Femur (tissue), 1 donor: ENCODE measurements at regions not wholly inside any gene's neighbourhood (a gene's known extent, or its start where the extent isn't known, plus 50 kb on each side); places are given as distances from the start of the nearest gene placed in this dataset.
A peak's percentile ranks its signal among the peaks of the same experiment; 100 is the strongest.

Experiments used
- DNase-seq: peaks from one replicate; pipeline ENCODE4 v3.0.0-alpha.2; 2017

DNA sequence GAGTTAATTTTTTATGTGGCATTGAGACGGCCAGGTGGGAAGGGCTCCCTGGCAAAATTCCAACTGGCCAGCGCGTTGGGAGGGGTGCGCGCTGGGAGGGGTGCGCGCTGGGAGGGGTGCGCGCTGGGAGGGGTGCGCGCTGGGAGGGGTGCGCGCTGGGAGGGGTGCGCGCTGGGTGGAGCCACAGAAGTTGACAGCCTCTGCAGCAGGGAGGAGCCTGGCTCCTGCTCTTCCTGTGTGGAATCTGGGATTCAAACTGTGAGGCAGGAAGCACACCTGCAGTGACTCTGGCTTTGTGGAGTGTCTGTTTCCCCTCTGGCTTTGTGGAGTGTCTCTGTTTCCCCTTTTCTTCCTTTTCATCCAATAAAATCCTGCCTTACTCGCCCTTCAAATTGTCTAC is 147.9 kb upstream of the CBLN2 start:
- no peak for DNase-seq

DNA sequence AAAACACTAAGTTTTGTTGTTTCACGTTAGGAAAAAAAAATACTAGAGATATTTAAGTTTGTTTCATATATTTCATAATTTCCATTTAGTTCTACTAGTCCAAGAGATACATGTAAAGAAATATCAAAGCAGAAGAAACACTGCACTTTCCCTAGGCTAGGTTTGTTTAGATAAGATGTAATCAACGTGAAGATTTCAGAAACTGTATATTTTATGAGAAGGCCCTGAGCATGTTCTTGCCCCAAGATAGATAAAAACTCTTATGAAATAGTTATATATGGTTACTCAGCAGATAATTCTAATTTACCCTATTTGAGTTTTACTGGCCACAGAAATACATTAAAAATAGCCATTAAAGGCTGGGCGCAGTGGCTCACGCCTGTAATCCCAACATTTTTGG is 143.6 kb upstream of the CBLN2 start:
- DNase-seq, result no peak

DNA sequence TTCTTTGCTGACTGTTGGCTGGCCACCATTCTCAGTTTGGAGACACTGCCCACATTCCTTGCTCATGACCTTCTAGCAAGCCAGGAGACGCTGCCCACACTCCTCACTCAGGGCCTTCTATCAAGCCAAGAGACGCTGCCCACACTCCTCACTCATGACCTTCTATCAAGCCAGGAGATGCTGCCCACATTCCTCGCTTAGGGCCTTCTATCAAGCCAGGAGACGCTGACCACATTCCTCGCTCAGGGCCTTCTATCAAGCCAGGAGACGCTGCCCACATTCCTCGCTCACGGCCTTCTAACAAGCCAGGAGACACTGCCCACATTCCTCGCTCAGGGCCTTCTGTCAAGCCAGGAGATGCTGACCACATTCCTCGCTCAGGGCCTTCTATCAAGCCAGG is 131.3 kb upstream of the CBLN2 start:
- DNase-seq, result peak; percentile 20

DNA sequence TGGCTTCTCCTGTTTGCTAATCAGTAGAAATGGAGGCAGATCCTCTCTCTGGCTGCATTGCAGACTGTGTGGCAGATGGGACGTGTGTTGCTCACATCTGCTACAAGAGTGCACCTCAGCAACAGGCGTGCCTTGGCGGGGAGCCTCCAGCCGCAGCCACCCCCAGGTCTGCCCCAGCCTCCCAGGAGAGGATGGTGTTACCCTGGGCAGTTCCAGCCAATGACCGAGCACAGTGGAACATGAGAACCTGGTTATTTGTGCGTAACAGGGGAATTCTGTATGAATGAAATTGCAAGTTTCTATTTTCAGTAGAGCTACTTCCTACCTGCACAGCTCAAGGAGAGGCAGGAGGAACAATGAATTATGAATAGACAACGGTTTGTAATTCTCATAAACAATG is 130.6 kb upstream of the CBLN2 start:
- peak; percentile 36 for DNase-seq

DNA sequence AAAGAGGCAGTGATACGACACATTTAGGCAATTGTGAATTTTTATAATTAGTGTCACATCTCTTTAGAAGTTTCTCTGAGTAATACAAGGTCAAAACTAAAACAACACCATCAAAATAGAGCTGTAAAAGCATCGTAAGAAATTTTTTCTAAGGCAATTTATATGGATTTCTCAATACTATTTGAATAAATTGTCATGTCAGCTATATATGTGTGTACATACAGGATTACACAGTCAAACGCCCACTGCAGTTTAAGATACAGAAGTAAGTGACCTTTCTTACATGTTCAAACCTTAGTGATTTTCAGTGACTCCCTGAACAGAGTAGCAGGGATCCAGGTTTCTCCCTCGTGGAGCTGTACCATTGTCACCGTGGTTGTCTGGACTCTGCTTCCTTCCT is 129.1 kb upstream of the CBLN2 start:
- DNase-seq, result no peak

GRCh38 chr18:72672364-72673184 is 128.4 kb upstream of the CBLN2 start:
- no peak for DNase-seq

GRCh38 chr18:72667932-72668331 is 123.8 kb upstream of the CBLN2 start:
- DNase-seq, result no peak

DNA sequence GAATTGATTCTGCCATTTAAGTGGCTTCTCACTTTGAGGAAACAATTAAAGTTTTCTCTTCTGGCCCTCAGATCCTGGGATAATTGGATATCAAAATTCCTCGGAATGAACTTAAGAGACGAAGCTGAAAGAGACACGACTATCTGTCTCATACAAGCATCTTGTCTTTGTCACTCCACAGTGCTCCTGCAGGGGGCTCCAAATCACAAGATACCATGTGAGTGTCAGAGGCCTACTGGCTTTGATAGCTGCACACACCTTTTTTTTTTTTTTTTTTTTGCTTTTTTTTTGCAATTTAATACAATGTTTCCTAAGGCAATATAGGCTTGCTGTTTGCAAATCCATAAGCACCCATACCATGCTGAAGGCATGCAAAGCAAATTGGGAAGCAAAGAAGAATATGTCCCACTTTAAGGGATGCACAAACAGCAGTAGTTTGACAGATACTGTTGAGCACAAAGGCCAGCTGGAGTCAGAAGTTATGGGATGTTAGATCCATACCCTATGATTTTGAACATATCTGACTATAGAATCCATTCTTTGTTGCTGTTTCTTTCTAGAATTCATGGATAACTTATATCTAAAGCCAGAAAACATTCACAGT is 109.0 kb upstream of the CBLN2 start:
- DNase-seq, result peak; percentile 21

DNA sequence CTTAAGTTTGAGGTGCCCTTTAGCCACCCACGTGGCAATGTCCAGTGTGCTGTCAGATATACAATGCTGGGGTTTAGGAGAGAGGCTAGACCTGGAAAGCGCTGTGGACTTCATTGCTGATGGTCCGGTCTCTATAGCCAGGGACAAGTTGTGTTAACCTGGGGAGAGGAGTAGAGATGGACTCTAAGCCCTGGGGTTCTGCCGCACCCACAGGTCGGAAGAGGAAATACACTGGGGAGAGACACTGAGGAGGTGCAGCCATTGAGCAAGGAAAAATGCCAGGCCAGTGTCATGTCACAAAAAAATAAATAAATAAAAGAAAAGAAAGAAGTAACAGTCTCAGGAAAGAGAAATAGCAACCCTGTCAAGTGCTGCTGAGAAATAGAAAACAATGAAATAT is 106.9 kb upstream of the CBLN2 start:
- no peak for DNase-seq

- DNase-seq, result no peak
Measured at GRCh38 chr18:72648481-72648960, 104.4 kb upstream of the CBLN2 start.

DNA sequence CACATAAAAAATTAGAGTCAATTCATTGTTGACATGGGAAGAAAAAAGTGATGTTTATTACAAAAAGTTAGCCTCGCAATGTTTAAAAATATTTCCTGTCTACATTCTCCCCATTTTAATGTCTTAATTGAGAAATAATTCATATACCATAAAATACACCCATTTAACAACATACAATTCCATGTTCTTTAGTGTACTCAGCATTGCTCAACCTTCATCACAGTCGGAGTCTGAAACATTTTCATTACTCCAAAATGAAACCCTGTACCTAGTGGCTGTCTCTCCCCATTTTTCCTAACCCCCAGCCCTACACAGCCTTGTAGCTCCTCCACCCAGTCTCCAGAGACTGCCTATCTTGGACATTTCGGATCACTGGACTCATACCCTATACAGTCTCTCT is 103.9 kb upstream of the CBLN2 start:
- no peak for DNase-seq

DNA sequence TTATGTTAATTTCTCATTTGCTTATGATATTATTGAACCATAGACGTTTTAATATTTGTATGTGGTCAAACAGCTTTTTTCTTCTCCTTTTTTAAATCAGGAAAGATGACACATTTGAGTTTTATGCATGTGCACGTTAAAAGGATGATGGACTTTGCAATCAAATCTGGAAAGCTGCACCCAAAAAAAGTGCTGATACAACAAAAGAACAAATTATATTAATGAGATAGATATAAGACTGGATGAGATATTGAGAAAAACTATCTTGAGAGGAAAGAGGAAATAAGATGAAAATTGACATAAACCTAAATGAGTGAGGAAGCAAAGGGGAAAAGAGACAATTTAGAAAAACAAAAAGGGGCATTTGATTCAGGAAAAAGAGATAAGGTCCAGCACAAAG is 96.4 kb upstream of the CBLN2 start:
- DNase-seq, result no peak

- DNase-seq, result no peak
Measured at GRCh38 chr18:72638376-72638775, 94.2 kb upstream of the CBLN2 start.

- no peak for DNase-seq
Measured at GRCh38 chr18:72637721-72638120, 93.6 kb upstream of the CBLN2 start.

DNA sequence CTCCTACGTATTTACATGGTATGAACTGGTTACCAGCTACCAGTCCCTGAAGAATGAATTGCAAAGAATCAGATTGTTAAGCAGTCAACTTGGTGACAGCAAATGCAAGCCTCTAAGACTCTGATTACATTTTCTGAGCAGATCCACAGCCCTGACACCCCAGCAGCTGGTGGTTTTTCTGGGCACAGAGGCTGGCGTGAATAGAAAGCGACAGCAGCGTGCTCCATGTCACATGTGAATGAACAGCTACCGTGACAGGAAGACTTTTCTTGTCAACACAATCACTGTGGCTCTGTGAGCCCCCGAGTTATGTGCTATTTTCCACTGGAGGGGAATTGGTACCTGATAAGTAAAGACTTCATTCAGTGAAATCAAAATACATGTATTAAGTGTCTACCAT is 93.2 kb upstream of the CBLN2 start:
- DNase-seq, result no peak

- DNase-seq, result no peak
Measured at GRCh38 chr18:72636611-72637010, 92.5 kb upstream of the CBLN2 start.

- DNase-seq, result no peak
Measured at GRCh38 chr18:72634500-72634899, 90.4 kb upstream of the CBLN2 start.

GRCh38 chr18:72630991-72631390 is 86.8 kb upstream of the CBLN2 start:
- no peak for DNase-seq

DNA sequence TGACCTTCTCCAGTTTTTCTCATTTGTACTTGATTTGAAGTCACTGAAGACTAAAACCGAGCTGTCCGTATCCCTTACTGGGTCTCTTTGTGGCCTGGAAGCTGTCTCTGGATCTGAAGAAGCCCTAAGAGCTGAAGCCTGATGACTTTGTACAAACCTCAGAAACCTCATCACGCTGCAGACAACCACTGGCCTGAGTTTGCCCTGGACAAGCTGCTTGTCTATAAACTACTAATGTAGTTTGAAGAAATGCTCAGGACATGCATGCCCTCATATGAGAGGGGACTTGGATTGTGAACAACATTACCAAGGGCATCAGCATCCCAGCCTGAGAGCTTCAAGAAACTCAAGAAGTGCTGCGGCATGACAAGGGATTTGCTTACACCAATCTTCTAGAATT is 79.3 kb upstream of the CBLN2 start:
- no peak for DNase-seq

DNA sequence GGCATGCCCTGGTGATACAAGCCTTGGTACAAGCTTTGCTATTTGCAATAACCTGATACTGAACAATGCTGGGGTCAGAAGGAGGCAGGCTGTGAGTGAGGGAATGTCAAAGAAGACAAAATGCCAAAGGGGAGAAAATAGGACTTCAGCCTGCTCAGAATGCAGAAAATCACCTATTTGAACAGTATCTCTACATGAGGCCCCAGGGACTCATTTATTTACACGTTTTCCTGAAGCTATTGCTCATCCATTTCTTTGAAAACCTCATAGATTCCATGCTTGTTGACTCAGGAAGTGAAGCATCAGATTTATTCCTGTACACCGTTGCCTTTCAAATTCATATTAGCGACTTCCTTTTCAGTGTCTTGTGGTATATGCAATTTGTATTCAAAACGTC is 69.4 kb upstream of the CBLN2 start:
- no peak for DNase-seq

GRCh38 chr18:72612894-72613533 is 68.9 kb upstream of the CBLN2 start:
- DNase-seq, result no peak

DNA sequence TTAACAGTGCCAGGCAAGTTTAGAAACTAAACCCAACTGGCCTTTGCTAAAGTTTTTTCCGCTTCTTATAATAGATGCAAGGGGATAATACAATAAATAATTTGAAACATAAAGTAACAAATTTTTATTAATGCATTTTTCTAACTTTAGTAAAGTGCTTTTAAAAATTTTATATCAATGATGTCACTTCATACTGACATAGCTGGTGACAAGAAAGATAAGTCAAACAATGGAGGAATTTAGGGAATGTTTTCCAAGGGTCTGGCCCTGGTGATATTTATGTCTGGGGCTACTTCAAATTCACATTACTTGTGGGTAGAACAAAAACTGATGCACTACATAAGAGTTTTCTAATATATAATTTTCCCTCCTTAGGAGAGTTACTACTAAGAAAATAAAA is 61.2 kb upstream of the CBLN2 start:
- no peak for DNase-seq

DNA sequence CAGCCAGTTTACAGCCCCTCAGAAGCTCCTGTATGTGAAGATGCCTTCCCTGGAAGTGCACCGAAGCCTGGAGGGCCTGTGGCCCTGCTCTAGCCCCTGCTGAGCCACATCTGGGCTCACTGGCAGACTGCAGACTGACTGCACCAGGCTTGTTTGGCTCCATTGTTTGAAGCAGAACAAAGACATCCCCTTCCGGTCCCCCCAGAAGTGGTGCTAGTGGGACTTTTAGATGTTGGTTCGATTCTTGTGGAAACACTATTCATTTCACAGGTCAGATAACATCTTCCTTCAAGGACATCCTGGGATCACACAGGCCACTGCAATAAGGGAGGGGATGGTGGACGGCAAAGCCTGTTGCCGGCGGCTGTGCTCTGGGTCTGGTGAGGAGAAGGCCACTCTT is 57.8 kb upstream of the CBLN2 start:
- no peak for DNase-seq

DNA sequence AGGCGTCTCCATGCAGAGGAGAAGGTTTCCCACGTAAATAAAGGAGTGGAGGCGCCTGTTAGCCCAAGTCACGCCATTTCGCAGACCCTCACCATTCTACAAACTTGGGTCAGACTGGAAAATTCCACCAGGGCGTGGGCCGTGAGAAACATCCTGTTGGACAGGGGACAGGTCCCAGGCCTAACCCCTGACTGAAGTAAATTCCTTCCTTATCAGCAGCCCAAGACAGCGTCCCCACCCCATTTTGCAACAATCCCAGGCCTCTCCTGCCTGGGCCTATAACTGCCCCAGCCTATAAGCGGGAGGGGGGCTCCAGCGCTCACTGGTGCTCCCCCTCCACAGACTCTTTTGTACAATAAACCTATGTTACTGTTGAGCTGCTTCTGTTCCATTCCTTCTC is 57.3 kb upstream of the CBLN2 start:
- DNase-seq, result no peak
